ENCODE measurements at regions not wholly inside any gene's neighbourhood (a gene's known extent, or its start where the extent isn't known, plus 50 kb on each side); places are given as distances from the start of the nearest gene placed in this dataset.
"Not testable (repeated sequence)": the region's sequence is repeated elsewhere in the genome, so short reads cannot be mapped to it uniquely, and the experiment has no call there.

DNA sequence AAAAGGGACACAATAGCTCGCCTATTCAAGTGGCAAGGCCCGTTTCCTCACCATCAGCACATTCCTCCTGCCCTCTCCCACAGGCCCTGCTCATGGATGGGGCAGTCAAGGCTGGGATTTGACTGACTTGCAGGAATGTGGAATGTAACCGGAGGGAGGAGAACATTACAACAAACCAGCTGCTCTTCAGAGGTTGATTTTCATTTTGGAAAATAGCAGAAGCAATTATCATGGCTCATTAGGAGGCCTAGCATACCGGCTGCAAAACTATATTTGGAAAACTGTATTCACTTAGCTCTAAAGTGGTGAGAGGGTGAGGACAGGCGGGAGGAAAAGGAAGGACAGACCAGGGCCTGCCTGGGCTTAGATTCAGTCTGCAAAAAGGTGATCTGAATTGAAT is 283.7 kb downstream of the CD83 start:
- no peak for DNase-seq

- DNase-seq = no peak
These were observed 289.2 kb downstream of the CD83 start for GRCh38 chr6:14406614-14407331.

DNA sequence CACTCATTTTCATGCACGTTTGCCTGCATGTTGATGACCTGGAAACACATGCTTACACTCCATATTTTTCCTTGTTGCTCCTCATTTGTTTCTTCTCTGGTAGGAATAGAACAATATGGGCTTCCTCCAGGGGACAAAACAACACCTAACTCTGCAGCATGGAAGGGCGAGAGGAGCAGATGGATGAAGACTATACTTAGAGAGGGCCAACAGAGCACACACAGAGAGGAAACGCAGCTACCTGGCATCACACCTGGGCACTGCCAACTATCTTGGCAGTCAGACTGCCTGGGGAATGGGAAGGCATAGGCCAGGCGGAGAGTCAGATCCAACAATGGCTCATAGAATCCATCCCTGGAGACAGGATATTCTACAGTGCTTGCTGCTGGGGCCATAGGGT is 290.9 kb downstream of the CD83 start:
- DNase-seq = no peak

- no peak for DNase-seq
These were observed 294.5 kb downstream of the CD83 start for GRCh38 chr6:14412026-14412425.

- DNase-seq = no peak
These were observed 297.9 kb downstream of the CD83 start for GRCh38 chr6:14415452-14415851.

DNA sequence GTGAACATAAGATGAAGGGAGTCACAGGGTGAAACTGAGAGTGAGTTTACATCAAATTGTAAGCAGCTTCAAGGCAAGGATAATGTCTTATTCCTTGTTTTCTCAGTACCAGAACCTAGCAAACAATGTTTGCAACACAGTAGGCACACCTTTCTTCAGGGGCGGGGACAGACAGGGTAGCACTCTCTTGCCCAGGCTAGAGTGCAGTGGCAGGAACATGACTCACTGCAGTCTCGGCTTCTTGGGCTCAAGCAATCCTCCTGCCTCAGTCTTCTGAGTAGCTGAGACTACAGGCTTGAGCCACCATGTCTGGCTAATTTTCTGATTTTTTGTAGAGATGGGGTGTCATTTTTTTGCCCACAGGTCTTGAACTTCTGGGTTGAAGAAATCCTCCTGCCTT is 299.8 kb downstream of the CD83 start:
- no peak for DNase-seq

- not testable (repeated sequence) for DNase-seq
These were observed 301.7 kb downstream of the CD83 start for GRCh38 chr6:14419224-14419623.

GRCh38 chr6:14422061-14422460 is 304.5 kb downstream of the CD83 start:
- no peak for DNase-seq

DNA sequence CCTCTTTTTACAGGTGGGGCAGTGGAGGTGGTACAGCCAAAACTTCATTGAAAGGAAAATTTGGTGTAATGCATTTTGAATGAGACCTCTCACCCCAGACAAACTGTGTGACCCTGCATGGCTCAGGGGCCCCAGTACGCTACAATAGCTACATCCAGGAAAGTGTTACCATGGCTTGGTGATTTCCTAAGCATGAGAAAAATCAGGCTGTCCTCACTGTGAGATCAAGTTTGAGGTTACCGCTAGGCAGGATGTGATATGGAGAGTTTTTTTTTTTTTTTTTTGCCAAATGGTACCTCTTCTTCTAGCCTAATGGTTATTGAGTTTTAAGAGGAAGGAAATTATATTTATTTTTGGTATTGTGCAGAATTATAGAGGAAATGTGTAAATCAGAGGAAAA is 305.3 kb downstream of the CD83 start:
- no peak for DNase-seq

DNA sequence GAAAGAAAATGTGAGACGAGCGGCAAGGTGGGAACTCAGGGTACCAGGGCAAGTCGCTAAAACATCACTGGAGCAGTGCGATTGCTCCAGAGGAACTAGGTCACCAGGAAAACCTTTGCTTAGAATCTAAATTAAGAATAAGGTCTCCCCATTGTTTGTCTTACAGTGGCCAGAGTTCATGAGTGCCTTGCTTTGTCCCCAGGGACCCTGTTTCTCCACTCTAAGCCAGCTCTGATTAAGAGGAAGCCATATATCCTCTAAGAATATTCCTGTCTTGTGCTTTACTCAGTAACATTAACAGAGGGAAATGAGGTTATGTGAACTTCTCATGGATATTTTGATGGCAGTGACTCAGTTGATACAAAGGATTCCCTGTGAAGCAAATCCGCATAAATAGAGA is 305.8 kb downstream of the CD83 start:
- no peak for DNase-seq

GRCh38 chr6:14423955-14424354 is 306.4 kb downstream of the CD83 start:
- DNase-seq = no peak

DNA sequence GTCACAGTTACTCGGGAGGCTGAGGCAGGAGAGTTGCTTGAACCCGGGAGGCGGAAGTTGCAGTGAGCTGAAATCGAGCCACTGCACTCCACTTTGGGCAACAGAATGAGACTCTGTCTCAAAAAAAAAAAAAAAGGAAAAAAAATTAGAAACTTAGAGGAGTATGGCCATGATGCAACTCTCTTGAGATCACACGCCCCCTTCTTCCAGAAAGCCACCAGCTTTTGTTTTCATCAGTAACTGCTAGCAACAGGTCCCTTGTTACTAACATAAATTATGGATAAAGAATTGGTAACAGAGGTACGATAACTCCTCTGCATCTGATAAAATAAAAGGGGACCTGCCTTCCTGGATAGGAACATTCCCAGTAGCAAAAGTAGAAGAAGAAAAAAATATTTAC is 308.2 kb downstream of the CD83 start:
- no peak for DNase-seq

GRCh38 chr6:14426281-14426680 is 308.7 kb downstream of the CD83 start:
- no peak for DNase-seq

- no peak for DNase-seq
These were observed 310.7 kb downstream of the CD83 start for GRCh38 chr6:14428269-14428668.

GRCh38 chr6:14429396-14429795 is 311.8 kb downstream of the CD83 start:
- DNase-seq = no peak

DNA sequence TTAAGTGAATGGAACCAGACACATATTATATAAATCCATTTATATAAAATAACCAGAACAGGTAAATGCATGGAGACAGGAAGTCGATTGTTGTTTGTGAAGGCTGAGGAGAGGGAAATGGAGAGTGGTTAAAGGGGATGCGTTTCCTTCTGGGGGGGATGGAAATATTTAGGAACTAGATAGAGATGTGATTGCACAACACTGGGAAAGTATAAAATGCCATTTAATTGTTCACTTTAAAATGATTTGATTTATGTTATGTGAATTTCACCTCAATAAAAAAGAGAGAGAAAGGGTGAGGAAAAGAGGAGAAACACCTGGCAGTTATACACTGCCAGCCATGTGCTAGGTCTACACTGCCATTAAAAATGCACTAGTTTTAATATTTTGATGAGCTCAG is 312.6 kb downstream of the CD83 start:
- DNase-seq = no peak

- no peak for DNase-seq
These were observed 314.1 kb downstream of the CD83 start for GRCh38 chr6:14431385-14432330.

DNA sequence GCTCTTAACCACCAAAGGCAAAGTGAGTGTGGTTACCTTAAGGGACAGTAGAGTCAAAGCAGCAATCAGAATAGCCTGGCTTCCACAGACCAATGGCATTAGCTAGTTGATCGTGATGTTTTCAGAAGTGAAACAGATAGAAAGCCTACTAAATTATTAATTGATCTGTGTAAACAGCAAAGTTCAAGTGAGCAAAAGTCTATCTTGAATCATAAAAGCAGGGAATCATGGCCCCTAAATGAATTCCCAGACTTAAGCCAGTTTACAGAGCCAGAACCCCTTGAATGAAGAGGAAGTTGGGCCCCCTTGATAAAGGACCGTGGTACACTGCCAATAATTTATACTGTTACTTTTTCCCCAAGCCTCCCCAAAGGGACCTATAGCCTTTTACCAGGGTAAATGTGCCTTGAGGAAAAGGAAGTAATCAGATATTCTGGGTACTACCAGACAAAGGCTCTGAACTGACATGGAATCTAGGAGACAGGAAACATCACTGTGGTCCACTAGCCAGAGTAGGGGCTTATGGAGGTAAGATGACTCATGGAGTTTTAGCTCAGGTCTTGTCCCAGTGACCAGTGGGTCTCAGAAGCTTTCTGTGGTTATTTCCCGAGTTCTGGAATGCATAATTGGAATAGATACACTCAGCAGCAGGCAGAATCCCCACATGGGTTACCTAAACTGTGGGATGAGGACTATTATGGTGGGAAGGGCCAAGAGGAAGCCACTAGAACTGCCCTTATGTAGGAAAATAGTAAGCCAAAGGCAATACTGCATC is 317.5 kb downstream of the CD83 start:
- no peak for DNase-seq

GRCh38 chr6:14436592-14437132 is 319.1 kb downstream of the CD83 start:
- DNase-seq = peak in 1 of 2 experiments; percentile 15

GRCh38 chr6:14439419-14439818 is 321.8 kb downstream of the CD83 start:
- no peak for DNase-seq

GRCh38 chr6:14440215-14440910 is 322.8 kb downstream of the CD83 start:
- DNase-seq = no peak

Data from NCI-H526 (cell line).